GM23338 (cell line): ENCODE measurements at regions not wholly inside any gene's neighbourhood (a gene's known extent, or its start where the extent isn't known, plus 50 kb on each side); places are given as distances from the start of the nearest gene placed in this dataset.

Experiments used
- ATAC-seq: fragments of 200-7000 bp; cut with Tn5 transposase; 3 replicates; pipeline ENCODE4 v1.9.1; 2020
- DNase-seq: peaks from one replicate; pipeline ENCODE4 v3.0.0-alpha.2; 2015; ENCODE audit warnings: low spot score
- H2AFZ ChIP-seq: fragments of 200-600 bp; sonication (generic); 2 replicates; pipeline ENCODE4 v1.8.0; 2016; ENCODE audit warnings: antibody characterized with exemption, mild to moderate bottlenecking, moderate library complexity
- H3F3A ChIP-seq: fragments of 200-600 bp; sonication (generic); replicated peaks from 2 replicates; pipeline ENCODE4 v1.8.0; 2017; ENCODE audit warnings: antibody characterized with exemption, mixed run types, low read depth
- H3K27ac ChIP-seq: fragments of 200-600 bp; sonication (generic); 2 replicates; pipeline ENCODE4 v1.6.1; 2016; ENCODE audit warnings: low read depth
- H3K27me3 ChIP-seq: fragments of 200-600 bp; sonication (generic); 2 replicates; pipeline ENCODE4 v1.8.0; 2016; ENCODE audit warnings: mild to moderate bottlenecking, mixed run types, moderate library complexity; ENCODE audit not compliant: insufficient read depth
- H3K36me3 ChIP-seq: fragments of 200-600 bp; sonication (generic); 2 replicates; pipeline ENCODE4 v1.8.0; 2016; ENCODE audit warnings: mild to moderate bottlenecking; ENCODE audit not compliant: insufficient read depth
- H3K4me1 ChIP-seq: fragments of 200-600 bp; sonication (generic); 2 replicates; pipeline ENCODE4 v1.8.0; 2016; ENCODE audit warnings: mild to moderate bottlenecking, moderate library complexity; ENCODE audit not compliant: insufficient read depth
- H3K4me2 ChIP-seq: fragments of 200-600 bp; sonication (generic); 2 replicates; pipeline ENCODE4 v1.7.1; 2017; ENCODE audit warnings: mixed run types
- H3K4me3 ChIP-seq: fragments of 200-600 bp; sonication (generic); 2 replicates; pipeline ENCODE4 v1.6.1; 2016; ENCODE audit warnings: mixed run types
- H3K79me2 ChIP-seq: fragments of 200-600 bp; sonication (generic); replicated peaks from 2 replicates; pipeline ENCODE4 v1.8.0; 2017; ENCODE audit warnings: mild to moderate bottlenecking; ENCODE audit not compliant: insufficient read depth
- H3K9me2 ChIP-seq: fragments of 200-600 bp; sonication (generic); 2 replicates; pipeline ENCODE4 v1.8.0; 2017; ENCODE audit not compliant: insufficient read depth
- H4K20me1 ChIP-seq: fragments of 200-600 bp; sonication (generic); replicated peaks from 2 replicates; pipeline ENCODE4 v1.8.0; 2017; ENCODE audit warnings: mild to moderate bottlenecking; ENCODE audit not compliant: insufficient read depth
- H3K27ac Mint-ChIP-seq: 2 replicates; pipeline ENCODE4 v1.8.0; 2020; ENCODE audit warnings: inconsistent platforms, mild to moderate bottlenecking, moderate library complexity, mixed read lengths
- H3K27me3 Mint-ChIP-seq: 3 replicates; pipeline ENCODE4 v1.8.0; 2022; ENCODE audit warnings: low read depth, mild to moderate bottlenecking, moderate library complexity, mixed read lengths, inconsistent platforms; ENCODE audit not compliant: insufficient read depth, poor library complexity
- H3K36me3 Mint-ChIP-seq: 3 replicates; pipeline ENCODE4 v1.8.0; 2021; ENCODE audit warnings: low read depth, mild to moderate bottlenecking, inconsistent platforms, moderate library complexity, mixed read lengths
- H3K4me1 Mint-ChIP-seq: 3 replicates; pipeline ENCODE4 v1.8.0; 2020; ENCODE audit warnings: mild to moderate bottlenecking, inconsistent platforms, mixed read lengths
- H3K4me3 Mint-ChIP-seq: 3 replicates; pipeline ENCODE4 v1.8.0; 2021; ENCODE audit warnings: moderate library complexity, mild to moderate bottlenecking, inconsistent platforms, mixed read lengths
- H3K9me3 Mint-ChIP-seq: 3 replicates; pipeline ENCODE4 v1.8.0; 2020; ENCODE audit warnings: moderate library complexity, mild to moderate bottlenecking, inconsistent platforms, mixed read lengths
- CREB1 ChIP-seq: fragments of 250-450 bp; sonication (Bioruptor Pico); IDR thresholded peaks from 2 replicates; pipeline ENCODE4 v1.5.0; 2020; ENCODE audit warnings: low read depth, mild to moderate bottlenecking, moderate library complexity
- CTCF ChIP-seq, 2 experiments: fragments of 200-600 bp in 1 of 2; sonication (generic) in 1 of 2; conservative IDR thresholded peaks; 2 replicates each; pipeline versions ENCODE4 v1.5.1 to v1.6.1; 2016 to 2017; ENCODE audit warnings: antibody characterized with exemption in 2 of 2, low read depth in 2 of 2, mild to moderate bottlenecking in 2 of 2, moderate library complexity in 1 of 2
- EZH2 ChIP-seq: fragments of 200-600 bp; sonication (generic); IDR thresholded peaks from one replicate; pipeline ENCODE4 v1.8.0; 2017; ENCODE audit warnings: antibody characterized with exemption, mild to moderate bottlenecking, low read depth; ENCODE audit not compliant: unreplicated experiment
- EZH2phosphoT487 ChIP-seq: fragments of 200-600 bp; sonication (generic); IDR thresholded peaks from one replicate; pipeline ENCODE4 v1.8.1; 2018; ENCODE audit warnings: antibody characterized with exemption; ENCODE audit not compliant: unreplicated experiment
- JUNB ChIP-seq: IDR thresholded peaks from one replicate; pipeline ENCODE4 v1.6.1; 2016; ENCODE audit warnings: antibody characterized with exemption; ENCODE audit not compliant: unreplicated experiment
- NANOG ChIP-seq: IDR thresholded peaks from 2 replicates; pipeline ENCODE4 v1.6.1; 2016; ENCODE audit warnings: antibody characterized with exemption, borderline replicate concordance
- POLR2AphosphoS5 ChIP-seq: IDR thresholded peaks from 2 replicates; pipeline ENCODE4 v1.6.1; 2016; ENCODE audit warnings: antibody characterized with exemption, low read depth
- STAT1 ChIP-seq: IDR thresholded peaks from one replicate; pipeline ENCODE4 v1.6.1; 2016; ENCODE audit warnings: antibody characterized with exemption; ENCODE audit not compliant: unreplicated experiment
- ZNF114 ChIP-seq: fragments of 250-450 bp; sonication (Bioruptor Pico); IDR thresholded peaks from 2 replicates; pipeline ENCODE4 v1.5.0; 2020; ENCODE audit warnings: mild to moderate bottlenecking, moderate library complexity
- ZNF331 ChIP-seq: fragments of 250-450 bp; sonication (Bioruptor Pico); IDR thresholded peaks from 2 replicates; pipeline ENCODE4 v1.5.0; 2020; ENCODE audit warnings: low read depth, mild to moderate bottlenecking, moderate library complexity
- TF ChIP-seq, protein P1 (sequence below): IDR thresholded peaks from one replicate; pipeline ENCODE4 v1.6.1; 2018; ENCODE audit warnings: antibody characterized with exemption; ENCODE audit not compliant: unreplicated experiment
- TF ChIP-seq, protein P2 (sequence below): IDR thresholded peaks from 2 replicates; pipeline ENCODE4 v1.6.1; 2016; ENCODE audit warnings: antibody characterized with exemption
- TF ChIP-seq, protein P3 (sequence below): fragments of 250-450 bp; sonication (Bioruptor Pico); IDR thresholded peaks from 2 replicates; pipeline ENCODE4 v1.5.0; 2020; ENCODE audit warnings: mild to moderate bottlenecking, moderate library complexity

- no peak overlapping the region for H3K4me3 ChIP-seq
- H3K36me3 Mint-ChIP-seq, result no peaks in the 10 kb centered on the region
- TF ChIP-seq, protein P1, sequence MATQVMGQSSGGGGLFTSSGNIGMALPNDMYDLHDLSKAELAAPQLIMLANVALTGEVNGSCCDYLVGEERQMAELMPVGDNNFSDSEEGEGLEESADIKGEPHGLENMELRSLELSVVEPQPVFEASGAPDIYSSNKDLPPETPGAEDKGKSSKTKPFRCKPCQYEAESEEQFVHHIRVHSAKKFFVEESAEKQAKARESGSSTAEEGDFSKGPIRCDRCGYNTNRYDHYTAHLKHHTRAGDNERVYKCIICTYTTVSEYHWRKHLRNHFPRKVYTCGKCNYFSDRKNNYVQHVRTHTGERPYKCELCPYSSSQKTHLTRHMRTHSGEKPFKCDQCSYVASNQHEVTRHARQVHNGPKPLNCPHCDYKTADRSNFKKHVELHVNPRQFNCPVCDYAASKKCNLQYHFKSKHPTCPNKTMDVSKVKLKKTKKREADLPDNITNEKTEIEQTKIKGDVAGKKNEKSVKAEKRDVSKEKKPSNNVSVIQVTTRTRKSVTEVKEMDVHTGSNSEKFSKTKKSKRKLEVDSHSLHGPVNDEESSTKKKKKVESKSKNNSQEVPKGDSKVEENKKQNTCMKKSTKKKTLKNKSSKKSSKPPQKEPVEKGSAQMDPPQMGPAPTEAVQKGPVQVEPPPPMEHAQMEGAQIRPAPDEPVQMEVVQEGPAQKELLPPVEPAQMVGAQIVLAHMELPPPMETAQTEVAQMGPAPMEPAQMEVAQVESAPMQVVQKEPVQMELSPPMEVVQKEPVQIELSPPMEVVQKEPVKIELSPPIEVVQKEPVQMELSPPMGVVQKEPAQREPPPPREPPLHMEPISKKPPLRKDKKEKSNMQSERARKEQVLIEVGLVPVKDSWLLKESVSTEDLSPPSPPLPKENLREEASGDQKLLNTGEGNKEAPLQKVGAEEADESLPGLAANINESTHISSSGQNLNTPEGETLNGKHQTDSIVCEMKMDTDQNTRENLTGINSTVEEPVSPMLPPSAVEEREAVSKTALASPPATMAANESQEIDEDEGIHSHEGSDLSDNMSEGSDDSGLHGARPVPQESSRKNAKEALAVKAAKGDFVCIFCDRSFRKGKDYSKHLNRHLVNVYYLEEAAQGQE, result no peak
- TF ChIP-seq ZNF331 (CRISPR knock-in tag), result no peak
- TF ChIP-seq STAT1, result no peak
- no peak for TF ChIP-seq EZH2
- TF ChIP-seq ZNF114 (CRISPR knock-in tag), result no peak
- no peak for TF ChIP-seq NANOG
- no peak for TF ChIP-seq CTCF (conservative IDR thresholded peaks at IDR 0.05; ENCODE audit: low read depth in 2 of 2)
- TF ChIP-seq, protein P2, sequence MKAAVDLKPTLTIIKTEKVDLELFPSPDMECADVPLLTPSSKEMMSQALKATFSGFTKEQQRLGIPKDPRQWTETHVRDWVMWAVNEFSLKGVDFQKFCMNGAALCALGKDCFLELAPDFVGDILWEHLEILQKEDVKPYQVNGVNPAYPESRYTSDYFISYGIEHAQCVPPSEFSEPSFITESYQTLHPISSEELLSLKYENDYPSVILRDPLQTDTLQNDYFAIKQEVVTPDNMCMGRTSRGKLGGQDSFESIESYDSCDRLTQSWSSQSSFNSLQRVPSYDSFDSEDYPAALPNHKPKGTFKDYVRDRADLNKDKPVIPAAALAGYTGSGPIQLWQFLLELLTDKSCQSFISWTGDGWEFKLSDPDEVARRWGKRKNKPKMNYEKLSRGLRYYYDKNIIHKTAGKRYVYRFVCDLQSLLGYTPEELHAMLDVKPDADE, result no peak
- TF ChIP-seq, protein P3, sequence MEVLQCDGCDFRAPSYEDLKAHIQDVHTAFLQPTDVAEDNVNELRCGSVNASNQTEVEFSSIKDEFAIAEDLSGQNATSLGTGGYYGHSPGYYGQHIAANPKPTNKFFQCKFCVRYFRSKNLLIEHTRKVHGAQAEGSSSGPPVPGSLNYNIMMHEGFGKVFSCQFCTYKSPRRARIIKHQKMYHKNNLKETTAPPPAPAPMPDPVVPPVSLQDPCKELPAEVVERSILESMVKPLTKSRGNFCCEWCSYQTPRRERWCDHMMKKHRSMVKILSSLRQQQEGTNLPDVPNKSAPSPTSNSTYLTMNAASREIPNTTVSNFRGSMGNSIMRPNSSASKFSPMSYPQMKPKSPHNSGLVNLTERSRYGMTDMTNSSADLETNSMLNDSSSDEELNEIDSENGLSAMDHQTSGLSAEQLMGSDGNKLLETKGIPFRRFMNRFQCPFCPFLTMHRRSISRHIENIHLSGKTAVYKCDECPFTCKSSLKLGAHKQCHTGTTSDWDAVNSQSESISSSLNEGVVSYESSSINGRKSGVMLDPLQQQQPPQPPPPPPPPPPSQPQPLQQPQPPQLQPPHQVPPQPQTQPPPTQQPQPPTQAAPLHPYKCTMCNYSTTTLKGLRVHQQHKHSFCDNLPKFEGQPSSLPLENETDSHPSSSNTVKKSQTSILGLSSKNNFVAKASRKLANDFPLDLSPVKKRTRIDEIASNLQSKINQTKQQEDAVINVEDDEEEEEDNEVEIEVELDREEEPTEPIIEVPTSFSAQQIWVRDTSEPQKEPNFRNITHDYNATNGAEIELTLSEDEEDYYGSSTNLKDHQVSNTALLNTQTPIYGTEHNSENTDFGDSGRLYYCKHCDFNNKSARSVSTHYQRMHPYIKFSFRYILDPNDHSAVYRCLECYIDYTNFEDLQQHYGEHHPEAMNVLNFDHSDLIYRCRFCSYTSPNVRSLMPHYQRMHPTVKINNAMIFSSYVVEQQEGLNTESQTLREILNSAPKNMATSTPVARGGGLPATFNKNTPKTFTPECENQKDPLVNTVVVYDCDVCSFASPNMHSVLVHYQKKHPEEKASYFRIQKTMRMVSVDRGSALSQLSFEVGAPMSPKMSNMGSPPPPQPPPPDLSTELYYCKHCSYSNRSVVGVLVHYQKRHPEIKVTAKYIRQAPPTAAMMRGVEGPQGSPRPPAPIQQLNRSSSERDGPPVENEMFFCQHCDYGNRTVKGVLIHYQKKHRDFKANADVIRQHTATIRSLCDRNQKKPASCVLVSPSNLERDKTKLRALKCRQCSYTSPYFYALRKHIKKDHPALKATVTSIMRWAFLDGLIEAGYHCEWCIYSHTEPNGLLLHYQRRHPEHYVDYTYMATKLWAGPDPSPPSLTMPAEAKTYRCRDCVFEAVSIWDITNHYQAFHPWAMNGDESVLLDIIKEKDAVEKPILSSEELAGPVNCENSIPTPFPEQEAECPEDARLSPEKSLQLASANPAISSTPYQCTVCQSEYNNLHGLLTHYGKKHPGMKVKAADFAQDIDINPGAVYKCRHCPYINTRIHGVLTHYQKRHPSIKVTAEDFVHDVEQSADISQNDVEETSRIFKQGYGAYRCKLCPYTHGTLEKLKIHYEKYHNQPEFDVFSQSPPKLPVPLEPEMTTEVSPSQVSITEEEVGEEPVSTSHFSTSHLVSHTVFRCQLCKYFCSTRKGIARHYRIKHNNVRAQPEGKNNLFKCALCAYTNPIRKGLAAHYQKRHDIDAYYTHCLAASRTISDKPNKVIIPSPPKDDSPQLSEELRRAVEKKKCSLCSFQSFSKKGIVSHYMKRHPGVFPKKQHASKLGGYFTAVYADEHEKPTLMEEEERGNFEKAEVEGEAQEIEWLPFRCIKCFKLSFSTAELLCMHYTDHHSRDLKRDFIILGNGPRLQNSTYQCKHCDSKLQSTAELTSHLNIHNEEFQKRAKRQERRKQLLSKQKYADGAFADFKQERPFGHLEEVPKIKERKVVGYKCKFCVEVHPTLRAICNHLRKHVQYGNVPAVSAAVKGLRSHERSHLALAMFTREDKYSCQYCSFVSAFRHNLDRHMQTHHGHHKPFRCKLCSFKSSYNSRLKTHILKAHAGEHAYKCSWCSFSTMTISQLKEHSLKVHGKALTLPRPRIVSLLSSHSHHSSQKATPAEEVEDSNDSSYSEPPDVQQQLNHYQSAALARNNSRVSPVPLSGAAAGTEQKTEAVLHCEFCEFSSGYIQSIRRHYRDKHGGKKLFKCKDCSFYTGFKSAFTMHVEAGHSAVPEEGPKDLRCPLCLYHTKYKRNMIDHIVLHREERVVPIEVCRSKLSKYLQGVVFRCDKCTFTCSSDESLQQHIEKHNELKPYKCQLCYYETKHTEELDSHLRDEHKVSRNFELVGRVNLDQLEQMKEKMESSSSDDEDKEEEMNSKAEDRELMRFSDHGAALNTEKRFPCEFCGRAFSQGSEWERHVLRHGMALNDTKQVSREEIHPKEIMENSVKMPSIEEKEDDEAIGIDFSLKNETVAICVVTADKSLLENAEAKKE (CRISPR knock-in tag), result no peak
- TF ChIP-seq POLR2AphosphoS5, result no peak
- no peak for TF ChIP-seq EZH2phosphoT487
- TF ChIP-seq CREB1, result no peak
- TF ChIP-seq JUNB, result no peak
- no peaks in the 10 kb centered on the region for H3K79me2 ChIP-seq
- H3K4me1 ChIP-seq, result no peaks in the 10 kb centered on the region
- H3K9me3 Mint-ChIP-seq, result no peaks in the 10 kb centered on the region
- no peaks in the 10 kb centered on the region for H3K36me3 ChIP-seq
- no peak overlapping the region for H3K27ac Mint-ChIP-seq
- H3K27me3 Mint-ChIP-seq, result peaks cover 5% of the 10 kb centered on the region
- H3K4me1 Mint-ChIP-seq, result no peaks in the 10 kb centered on the region
- no peak overlapping the region for H3K4me3 Mint-ChIP-seq
- H2AFZ ChIP-seq, result no peak overlapping the region
- no peaks in the 10 kb centered on the region for H4K20me1 ChIP-seq
- H3K9me2 ChIP-seq, result peaks cover 7% of the 10 kb centered on the region; the same call in 1 of the 2 replicates
- ATAC-seq, result no peak
- H3K27ac ChIP-seq, result no peak overlapping the region
- no peak for DNase-seq
- H3K27me3 ChIP-seq, result no peaks in the 10 kb centered on the region
- H3F3A ChIP-seq, result no peaks in the 10 kb centered on the region
- no peak overlapping the region for H3K4me2 ChIP-seq
Measured at GRCh38 chr5:122693963-122694362, 80.9 kb upstream of the SNX2 start.
